ENCODE measurements at regions not wholly inside any gene's neighbourhood (a gene's known extent, or its start where the extent isn't known, plus 50 kb on each side); places are given as distances from the start of the nearest gene placed in this dataset.

GRCh38 chr6:170112583-170112860, 178.4 kb downstream of the DLL1 start:
- Histone ChIP-seq H3K27ac (ENCODE audit: insufficient read depth, low read depth, low read length) (no peak overlapping the region), H3K9me3 (replicated peaks; ENCODE audit: control insufficient read depth, insufficient read depth, low read length) (no peaks in the 10 kb centered on the region), H3K27me3 (ENCODE audit: control insufficient read depth in 2 of 2, insufficient read depth in 2 of 2, low read length in 2 of 2) (no peaks in the 10 kb centered on the region), H3K4me2 (ENCODE audit: insufficient read depth, low read length) (no peak overlapping the region), H3K9me1 (replicated peaks; ENCODE audit: control insufficient read depth, extremely low read depth, insufficient read depth, low read length) (no peaks in the 10 kb centered on the region), H2AFZ (ENCODE audit: low read depth, low read length) (no peak overlapping the region), H3K36me3 (ENCODE audit: control insufficient read depth in 2 of 2, extremely low read depth in 1 of 2, insufficient read depth in 2 of 2, low read length in 2 of 2) (no peaks in the 10 kb centered on the region), H3K4me1 (ENCODE audit: control insufficient read depth, extremely low read depth, insufficient read depth, low read length) (no peaks in the 10 kb centered on the region), H3K9ac (replicated peaks; ENCODE audit: extremely low read depth, insufficient read depth, low read length) (no peak overlapping the region), H3K4me3 (replicated peaks in 1 of 3; ENCODE audit: insufficient read depth in 1 of 3, low read depth in 1 of 3, low read length in 3 of 3) (no peak overlapping the region), H4K20me1 (replicated peaks; ENCODE audit: control insufficient read depth, extremely low read depth, insufficient read depth, low read length) (no peaks in the 10 kb centered on the region), H3K79me2 (ENCODE audit: control insufficient read depth, insufficient read depth, low read length) (no peaks in the 10 kb centered on the region)
- CTCF ChIA-PET, result no interaction called here
- POLR2A ChIA-PET, result no interaction called here
- DNase-seq (ENCODE audit: low read depth, low spot score), result no peak
- dilution Hi-C loops (cut with MboI; ENCODE audit: extremely low pct_ligation_motif_present, low sequenced_read_pairs) (no loop called here), intact Hi-C loops (cut with micrococcal nuclease) (no loop called here)
- FAIRE-seq, result no peak
- TF ChIP-seq GATA2 (IDR thresholded peaks at IDR 0.05; ENCODE audit: insufficient read depth, insufficient read length, low read depth, low read length) (no peak), JUN (IDR thresholded peaks at IDR 0.05; ENCODE audit: borderline replicate concordance, insufficient read depth, insufficient read length, low read depth) (no peak), MAX (IDR thresholded peaks at IDR 0.05; ENCODE audit: insufficient read depth, insufficient read length) (no peak)
- BruUV-seq (replicated peaks), result no TSS peak

GRCh38 chr6:170111816-170112582, 178.9 kb downstream of the DLL1 start:
- H2AFZ ChIP-seq (ENCODE audit: low read depth, low read length), result no peak overlapping the region
- FAIRE-seq (no peak), DNase-seq (ENCODE audit: low read depth, low spot score) (no peak)
- no peaks in the 10 kb centered on the region for H3K9me1 ChIP-seq (replicated peaks; ENCODE audit: control insufficient read depth, extremely low read depth, insufficient read depth, low read length)
- ChIA-PET POLR2A (no interaction called here), CTCF (no interaction called here)
- no peak overlapping the region for H3K9ac ChIP-seq (replicated peaks; ENCODE audit: extremely low read depth, insufficient read depth, low read length)
- no peak for TF ChIP-seq POLR2A (IDR thresholded peaks at IDR 0.05; ENCODE audit: low read depth, low read length)
- no peak for TF ChIP-seq JUN (IDR thresholded peaks at IDR 0.05; ENCODE audit: borderline replicate concordance, insufficient read depth, insufficient read length, low read depth)
- TF ChIP-seq POLR2AphosphoS5 (IDR thresholded peaks at IDR 0.05; ENCODE audit: insufficient read depth, low read depth, low read length), result no peak
- TF ChIP-seq EZH2 (IDR thresholded peaks at IDR 0.05; ENCODE audit: borderline replicate concordance, low read depth, low read length, severe bottlenecking), result no peak
- H4K20me1 ChIP-seq (replicated peaks; ENCODE audit: control insufficient read depth, extremely low read depth, insufficient read depth, low read length), result no peaks in the 10 kb centered on the region
- H3K9me3 ChIP-seq (replicated peaks; ENCODE audit: control insufficient read depth, insufficient read depth, low read length), result no peaks in the 10 kb centered on the region
- no peaks in the 10 kb centered on the region for H3K4me1 ChIP-seq (ENCODE audit: control insufficient read depth, extremely low read depth, insufficient read depth, low read length)
- no peak overlapping the region for H3K4me2 ChIP-seq (ENCODE audit: insufficient read depth, low read length)
- no peaks in the 10 kb centered on the region for H3K79me2 ChIP-seq (ENCODE audit: control insufficient read depth, insufficient read depth, low read length)
- no peak overlapping the region for H3K4me3 ChIP-seq (replicated peaks in 1 of 3; ENCODE audit: insufficient read depth in 1 of 3, low read depth in 1 of 3, low read length in 3 of 3)
- no peaks in the 10 kb centered on the region for H3K27me3 ChIP-seq (ENCODE audit: control insufficient read depth in 2 of 2, insufficient read depth in 2 of 2, low read length in 2 of 2)
- no peaks in the 10 kb centered on the region for H3K36me3 ChIP-seq (ENCODE audit: control insufficient read depth in 2 of 2, extremely low read depth in 1 of 2, insufficient read depth in 2 of 2, low read length in 2 of 2)
- intact Hi-C loops (cut with micrococcal nuclease) (no loop called here), dilution Hi-C loops (cut with MboI; ENCODE audit: extremely low pct_ligation_motif_present, low sequenced_read_pairs) (no loop called here)
- no peak overlapping the region for H3K27ac ChIP-seq (ENCODE audit: insufficient read depth, low read depth, low read length)
- no TSS peak for BruUV-seq (replicated peaks)
